ENCODE measurements at regions not wholly inside any gene's neighbourhood (a gene's known extent, or its start where the extent isn't known, plus 50 kb on each side); places are given as distances from the start of the nearest gene placed in this dataset.

GRCh38 chr5:44891116-44891515, 82.4 kb downstream of the MRPS30 start:
- H3K4me3 ChIP-seq (replicated peaks in 1 of 3): no peak overlapping the region
- no peak overlapping the region for H3K27ac ChIP-seq
- no peak for TF ChIP-seq POLR2A (IDR thresholded peaks at IDR 0.05)
- no peak for TF ChIP-seq CTCF (IDR thresholded peaks at IDR 0.05)
- H3K27me3 ChIP-seq: no peaks in the 10 kb centered on the region
- H3K4me1 ChIP-seq: no peaks in the 10 kb centered on the region
- intact Hi-C loops (cut with DNase I): no loop called here
- no peak for DNase-seq
- H3K9me3 ChIP-seq: no peaks in the 10 kb centered on the region
- no peaks in the 10 kb centered on the region for H3K36me3 ChIP-seq

GRCh38 chr5:44900273-44900954, 91.7 kb downstream of the MRPS30 start:
- H3K9me3 ChIP-seq: no peaks in the 10 kb centered on the region
- no peak for DNase-seq
- H3K27me3 ChIP-seq: no peaks in the 10 kb centered on the region
- no peak for TF ChIP-seq CTCF (IDR thresholded peaks at IDR 0.05)
- TF ChIP-seq POLR2A (IDR thresholded peaks at IDR 0.05): no peak
- no peak overlapping the region for H3K27ac ChIP-seq
- H3K36me3 ChIP-seq: no peaks in the 10 kb centered on the region
- intact Hi-C loops (cut with DNase I): no loop called here
- no peaks in the 10 kb centered on the region for H3K4me1 ChIP-seq
- H3K4me3 ChIP-seq (replicated peaks in 1 of 3): no peak overlapping the region

GRCh38 chr5:44907396-44907795, 98.6 kb downstream of the MRPS30 start:
- Histone ChIP-seq H3K4me1 (no peaks in the 10 kb centered on the region), H3K36me3 (no peaks in the 10 kb centered on the region), H3K9me3 (no peaks in the 10 kb centered on the region), H3K4me3 (replicated peaks in 1 of 3) (no peak overlapping the region), H3K27me3 (no peaks in the 10 kb centered on the region), H3K27ac (no peak overlapping the region)
- intact Hi-C loops (cut with DNase I): no loop called here
- TF ChIP-seq CTCF (IDR thresholded peaks at IDR 0.05) (no peak), POLR2A (IDR thresholded peaks at IDR 0.05) (no peak)
- DNase-seq: no peak
- WGBS, 2 donors: 61 to 70% methylated on average over 5 of the region's 5 CpGs

GRCh38 chr5:44909004-44909403, 100.3 kb downstream of the MRPS30 start:
- H3K9me3 ChIP-seq: no peaks in the 10 kb centered on the region
- H3K36me3 ChIP-seq: no peaks in the 10 kb centered on the region
- no peak overlapping the region for H3K27ac ChIP-seq
- H3K27me3 ChIP-seq: no peaks in the 10 kb centered on the region
- H3K4me1 ChIP-seq: no peaks in the 10 kb centered on the region
- WGBS, 2 donors: 76 to 79% methylated on average over 1 of the region's 1 CpG
- intact Hi-C loops (cut with DNase I): no loop called here
- no peak for TF ChIP-seq CTCF (IDR thresholded peaks at IDR 0.05)
- no peak for TF ChIP-seq POLR2A (IDR thresholded peaks at IDR 0.05)
- no peak for DNase-seq
- no peak overlapping the region for H3K4me3 ChIP-seq (replicated peaks in 1 of 3)

- DNase-seq: no peak
- no peak for TF ChIP-seq POLR2A (IDR thresholded peaks at IDR 0.05)
- no peak for TF ChIP-seq CTCF (IDR thresholded peaks at IDR 0.05)
- no peaks in the 10 kb centered on the region for H3K27me3 ChIP-seq
- H3K27ac ChIP-seq: no peak overlapping the region
- H3K4me1 ChIP-seq: no peaks in the 10 kb centered on the region
- H3K36me3 ChIP-seq: no peaks in the 10 kb centered on the region
- no peak overlapping the region for H3K4me3 ChIP-seq (replicated peaks in 1 of 3)
- WGBS, 2 donors: 94 to 95% methylated on average over 1 of the region's 1 CpG
- intact Hi-C loops (cut with DNase I): no loop called here
- H3K9me3 ChIP-seq: no peaks in the 10 kb centered on the region
Observed at GRCh38 chr5:44911501-44911900, 102.8 kb downstream of the MRPS30 start.
